KBM-7 (cell line): ENCODE measurements at regions not wholly inside any gene's neighbourhood (a gene's known extent, or its start where the extent isn't known, plus 50 kb on each side); places are given as distances from the start of the nearest gene placed in this dataset.
A peak's percentile ranks its signal among the peaks of the same experiment; 100 is the strongest.

Experiments used
- DNase-seq: peaks from one replicate; pipeline ENCODE4 v3.0.0-alpha.2; 2015
- in situ Hi-C: fragments of 300-500 bp; cut with MboI; formaldehyde crosslinking; loops from 2 replicates; pipeline ENCODE4 v1.14.3; 2020; ENCODE audit warnings: low sequenced_read_pairs, low pct_unique_long_range_greater_than_20kb, mixed read lengths

- in situ Hi-C loops, result no loop called here
- DNase-seq, result no peak
Observed at GRCh38 chr6:56710967-56711366, 68.3 kb upstream of the DST start.

DNA sequence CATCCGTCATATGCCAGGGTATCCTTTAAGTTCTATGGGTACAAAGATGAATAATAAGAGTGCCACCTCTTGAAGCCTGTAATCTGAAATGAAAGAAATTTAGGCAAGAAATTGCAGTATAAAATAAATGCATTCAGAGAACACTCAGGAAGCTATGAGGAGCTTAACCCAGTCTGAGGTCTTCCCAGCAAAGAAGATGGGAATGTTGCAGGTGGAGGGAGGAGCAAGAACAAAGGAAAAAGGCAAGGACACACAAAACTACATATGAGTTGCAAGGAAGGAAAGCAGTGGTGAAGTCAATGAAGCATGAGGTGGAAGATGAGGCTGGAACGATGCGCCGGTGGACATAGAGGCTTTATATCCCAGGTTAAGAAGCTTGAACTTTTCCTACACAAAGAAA, 67.0 kb upstream of the DST start:
- in situ Hi-C loops, result no loop called here
- DNase-seq, result no peak

GRCh38 chr6:56708810-56709597, 66.3 kb upstream of the DST start:
- peak; percentile 70 for DNase-seq
- in situ Hi-C loops, result no loop called here

DNA sequence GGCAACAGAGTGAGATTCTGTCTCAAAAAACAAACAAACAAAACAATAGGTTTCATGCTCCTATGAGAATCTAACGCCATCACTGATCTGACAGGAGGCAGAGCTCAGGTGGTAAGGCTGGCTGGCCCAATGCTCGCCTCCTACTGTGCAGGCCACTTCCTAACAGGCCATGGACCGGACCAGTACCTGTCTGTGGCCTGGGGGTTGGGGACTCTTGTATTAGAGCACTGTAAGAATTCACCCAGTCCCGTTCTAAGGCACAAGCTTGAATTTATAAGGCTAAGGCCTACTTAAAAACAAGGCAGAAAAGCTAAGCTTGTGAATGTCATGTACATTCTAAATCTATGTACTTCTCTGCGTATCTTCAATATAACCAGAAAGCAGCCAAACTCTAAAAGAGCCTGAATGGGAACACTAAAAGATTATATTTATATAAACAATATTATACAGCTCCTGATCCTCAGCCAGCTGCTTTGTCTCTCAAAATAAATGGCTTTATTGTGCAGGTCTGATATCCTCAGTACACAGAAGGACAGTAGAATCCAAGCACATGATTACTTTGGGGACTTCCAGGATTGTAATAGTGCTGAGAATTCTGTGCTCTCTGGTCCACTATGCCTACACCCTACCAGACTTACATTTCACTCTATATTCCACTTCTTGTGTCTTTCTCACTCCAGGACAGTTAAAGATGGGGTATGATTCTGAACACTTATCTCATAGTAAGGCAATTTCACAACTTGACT, 64.5 kb upstream of the DST start:
- in situ Hi-C loops, result no loop called here

DNA sequence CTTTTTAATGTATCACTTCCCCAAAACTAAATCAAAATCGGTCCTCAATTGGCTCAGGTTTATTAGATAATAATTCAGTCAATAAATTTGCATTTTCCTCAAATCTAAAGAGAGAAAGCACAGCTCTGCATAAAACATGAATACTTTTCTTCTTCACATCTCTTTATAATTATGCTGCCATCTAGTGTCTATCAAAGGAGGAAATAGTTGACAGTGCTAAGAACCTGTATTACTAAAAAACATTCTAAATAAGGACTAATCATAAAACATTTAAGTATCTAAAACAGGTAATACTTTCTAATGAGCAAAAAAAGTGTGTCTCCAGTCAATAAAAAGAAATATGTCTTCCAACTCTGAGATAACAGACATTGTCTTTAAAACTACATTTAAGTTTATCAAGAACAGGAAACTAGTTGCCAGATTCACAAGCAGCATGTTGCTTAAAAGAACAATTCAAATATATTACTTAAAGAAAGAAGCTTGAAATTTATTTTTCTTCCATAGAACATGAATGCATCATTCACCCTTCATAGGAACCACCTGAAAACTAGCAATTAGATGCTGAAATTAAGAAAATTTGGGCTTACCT, 56.5 kb upstream of the DST start:
- DNase-seq, result peak; percentile 66
- in situ Hi-C loops, result no loop called here

More for the DNA sequence above, 64.5 kb upstream of the DST start:
- DNase-seq, result no peak

GRCh38 chr6:56695702-56696101, 53.0 kb upstream of the DST start:
- no peak for DNase-seq

GRCh38 chr6:56694002-56694401, 51.3 kb upstream of the DST start:
- no peak for DNase-seq
- in situ Hi-C loops, result no loop called here

More at GRCh38 chr6:56695702-56696101, 53.0 kb upstream of the DST start:
- in situ Hi-C loops, result no loop called here

GRCh38 chr6:56693246-56693607, 50.5 kb upstream of the DST start:
- peak; percentile 73 for DNase-seq
- in situ Hi-C loops, result no loop called here

GRCh38 chr6:56692523-56693245, 50.0 kb upstream of the DST start:
- in situ Hi-C loops, result no loop called here
- DNase-seq, result peak; percentile 55
